Femur (tissue), 1 donor: ENCODE measurements at regions not wholly inside any gene's neighbourhood (a gene's known extent, or its start where the extent isn't known, plus 50 kb on each side); places are given as distances from the start of the nearest gene placed in this dataset.

Experiments
- DNase-seq: peaks from one replicate; pipeline ENCODE4 v3.0.0-alpha.2; 2017

DNA sequence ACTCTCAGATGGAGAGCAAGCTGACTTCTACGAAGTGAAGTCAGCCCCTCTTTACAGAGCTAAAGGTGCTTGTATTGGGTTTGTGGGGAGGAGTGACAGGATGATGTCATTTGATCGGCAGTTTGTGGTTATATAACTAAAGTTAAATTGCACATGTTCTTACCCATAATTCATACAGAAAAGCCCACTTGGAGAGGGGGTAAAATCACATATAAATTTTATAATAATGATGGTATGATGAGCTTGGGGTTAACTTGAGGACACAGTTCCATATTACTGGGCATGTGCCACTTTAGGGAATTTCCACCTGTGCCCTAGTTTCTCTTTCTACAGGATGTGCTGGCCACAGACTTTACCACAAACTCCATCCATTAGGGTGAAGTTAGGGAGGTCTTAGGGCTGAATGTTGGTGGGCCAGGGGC lies 1178.6 kb upstream of the CDH9 start:
- DNase-seq = no peak

DNA sequence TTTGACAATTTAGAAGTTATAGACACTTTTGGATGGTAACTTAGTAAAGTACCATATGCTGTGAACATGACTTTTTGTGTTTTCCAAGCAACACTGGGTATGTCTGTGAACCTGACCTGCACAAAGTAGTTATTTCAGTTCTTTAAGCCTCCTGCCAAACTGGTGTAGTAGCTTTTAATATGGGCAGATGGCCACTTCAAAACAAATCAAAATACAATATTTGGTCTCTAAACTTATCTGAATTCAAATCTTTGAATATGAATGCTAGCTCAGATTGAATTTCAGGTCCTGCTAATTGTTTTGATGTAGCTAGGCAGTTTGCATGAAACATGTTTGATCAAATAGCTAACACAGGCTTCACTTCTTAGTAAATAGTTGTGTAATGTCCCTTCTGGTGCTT lies 1176.7 kb upstream of the CDH9 start:
- no peak for DNase-seq

DNA sequence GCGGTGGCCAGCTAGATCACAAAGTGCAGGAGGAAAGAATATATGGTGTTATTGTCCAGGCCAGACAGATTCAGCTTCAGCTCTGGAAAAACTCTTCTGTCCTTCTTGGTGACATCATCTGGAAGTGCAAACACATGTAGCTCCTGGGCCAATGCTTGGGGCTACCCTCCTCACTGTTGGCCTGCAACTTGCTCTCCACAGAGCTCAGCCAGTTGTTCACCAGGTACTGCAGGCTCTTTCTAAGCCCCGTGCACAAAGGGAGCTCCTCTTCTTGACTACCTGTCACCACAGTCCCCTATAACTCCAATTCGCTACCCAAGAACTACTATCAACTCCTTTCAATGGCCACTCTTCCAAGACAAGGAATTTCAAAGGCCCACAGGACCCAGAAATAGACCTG lies 1175.9 kb upstream of the CDH9 start:
- no peak for DNase-seq

DNA sequence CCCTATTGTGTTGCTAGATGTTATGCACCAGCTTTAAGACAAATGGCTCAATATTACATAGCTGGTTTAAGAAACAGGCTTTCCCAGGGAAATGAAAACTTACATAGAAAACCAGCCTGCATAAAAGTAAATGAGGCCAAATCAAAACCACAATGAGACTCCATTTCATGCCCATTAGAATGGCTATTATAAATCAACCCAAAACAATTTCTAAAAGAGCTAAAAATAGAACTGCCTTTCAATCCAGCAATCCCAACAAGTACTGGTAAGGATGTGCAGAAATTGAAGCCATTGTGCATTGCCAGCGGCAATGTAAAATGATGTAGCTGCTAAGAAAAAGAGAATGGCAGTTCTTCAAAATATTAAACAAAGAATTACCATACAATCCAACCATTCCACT lies 1170.0 kb upstream of the CDH9 start:
- DNase-seq = no peak

DNA sequence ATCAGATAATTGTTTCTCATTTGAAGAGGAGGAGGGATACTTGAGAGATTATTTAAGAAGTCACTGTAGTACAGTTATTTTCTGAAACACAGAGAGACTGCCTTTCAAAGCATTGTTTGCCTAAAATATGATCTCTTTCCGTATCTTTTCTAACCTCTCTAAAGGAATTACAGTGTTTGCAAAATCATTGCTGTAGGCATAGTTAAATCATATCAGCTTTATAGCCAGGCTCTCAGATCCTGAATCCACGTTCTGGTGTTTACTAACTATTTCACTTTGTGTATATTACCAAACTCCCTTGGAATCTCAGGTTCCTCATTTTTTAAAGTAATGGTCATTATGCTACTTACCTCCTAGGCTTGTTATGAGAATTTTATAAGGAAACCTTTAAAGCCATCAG lies 1151.6 kb upstream of the CDH9 start:
- DNase-seq = no peak

DNA sequence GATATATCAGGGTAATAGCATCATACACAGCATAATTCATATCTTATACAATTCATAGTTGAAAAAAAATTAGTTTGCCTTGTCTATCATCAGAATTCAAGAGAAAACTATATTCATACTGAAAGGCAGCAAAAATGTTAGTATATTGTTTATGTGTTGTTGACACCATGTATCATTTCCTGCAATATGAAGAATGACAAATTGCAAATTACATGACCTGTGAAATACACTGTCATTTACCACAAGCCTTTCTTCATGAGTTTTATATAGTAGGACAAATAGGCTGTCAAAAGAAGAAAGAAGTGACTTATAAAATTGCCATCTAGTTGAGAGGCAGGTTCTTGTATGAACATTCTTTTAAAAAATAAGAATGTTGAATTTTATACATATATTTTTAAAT lies 1136.3 kb upstream of the CDH9 start:
- no peak for DNase-seq

DNA sequence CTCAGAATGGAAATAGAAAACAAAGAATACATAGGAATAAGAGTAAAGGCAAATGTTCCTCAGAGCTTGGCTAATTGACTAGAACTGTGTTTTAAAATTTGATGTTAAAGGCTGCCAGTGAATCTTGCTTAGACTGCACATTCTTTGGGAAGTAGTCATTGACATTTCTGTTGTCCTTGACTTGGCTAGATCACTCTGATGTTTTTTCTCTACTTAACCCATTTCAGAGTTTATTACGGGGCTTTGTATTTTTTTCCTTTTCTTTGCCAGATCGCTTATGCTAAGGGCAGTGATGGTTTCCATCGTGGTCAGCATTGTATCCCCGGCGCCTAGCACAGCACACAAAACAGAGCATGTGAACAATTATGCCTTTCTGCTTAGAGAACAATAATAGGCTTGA lies 1126.7 kb upstream of the CDH9 start:
- DNase-seq = no peak

DNA sequence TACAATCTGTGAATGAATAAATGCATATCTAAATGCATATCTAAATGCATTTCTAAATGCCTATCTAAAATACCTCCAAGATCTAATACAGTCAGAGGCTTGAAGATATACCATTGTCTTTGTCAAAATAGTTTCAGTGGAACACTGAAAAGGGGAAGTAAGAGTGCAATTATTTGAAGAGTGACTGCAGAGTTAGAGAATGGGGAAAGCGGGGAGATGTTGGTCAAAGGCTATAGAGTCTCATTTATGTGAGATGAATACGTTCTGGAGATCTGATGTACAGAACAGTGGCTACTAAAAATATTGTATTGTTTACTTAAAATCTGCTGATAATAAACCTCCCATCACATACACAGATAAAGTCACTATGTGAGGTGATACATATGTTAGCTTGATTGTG lies 1126.2 kb upstream of the CDH9 start:
- no peak for DNase-seq

DNA sequence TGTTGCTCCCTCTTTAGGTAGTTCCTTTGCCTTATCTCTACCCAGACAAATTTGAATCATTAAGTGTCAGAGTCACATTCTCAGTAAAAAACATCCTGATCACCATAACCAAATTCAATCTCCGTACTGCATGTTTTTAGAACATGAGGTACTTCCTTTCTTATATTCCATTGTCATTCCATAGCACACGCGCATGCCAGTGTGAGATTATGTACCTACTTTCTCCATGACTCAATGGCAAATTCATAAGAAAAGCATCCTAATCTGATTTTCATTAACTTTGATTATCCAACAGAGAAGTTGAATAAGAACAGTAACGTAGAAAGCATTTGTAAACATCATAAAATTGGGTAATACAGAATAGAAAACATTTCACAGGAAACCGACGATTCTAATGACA lies 1118.6 kb upstream of the CDH9 start:
- no peak for DNase-seq

DNA sequence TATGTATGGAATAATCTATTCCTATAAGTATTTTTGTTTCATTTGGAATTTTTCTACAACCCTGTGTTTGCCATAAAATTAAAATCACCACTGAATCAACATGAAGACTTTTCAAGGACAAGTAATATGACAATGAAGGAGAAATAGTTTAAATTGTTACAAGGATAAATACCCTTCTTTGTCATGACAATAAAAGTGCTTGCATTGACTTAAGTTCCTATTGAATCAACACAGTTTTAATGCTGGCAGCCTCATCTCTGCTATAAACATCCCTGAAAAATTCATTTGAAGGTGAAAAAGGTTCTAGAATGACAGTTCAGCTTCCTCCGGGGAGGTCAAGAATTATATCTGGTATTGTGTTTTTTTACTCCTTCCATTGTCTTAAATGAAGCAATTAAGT lies 1105.1 kb upstream of the CDH9 start:
- DNase-seq = no peak

DNA sequence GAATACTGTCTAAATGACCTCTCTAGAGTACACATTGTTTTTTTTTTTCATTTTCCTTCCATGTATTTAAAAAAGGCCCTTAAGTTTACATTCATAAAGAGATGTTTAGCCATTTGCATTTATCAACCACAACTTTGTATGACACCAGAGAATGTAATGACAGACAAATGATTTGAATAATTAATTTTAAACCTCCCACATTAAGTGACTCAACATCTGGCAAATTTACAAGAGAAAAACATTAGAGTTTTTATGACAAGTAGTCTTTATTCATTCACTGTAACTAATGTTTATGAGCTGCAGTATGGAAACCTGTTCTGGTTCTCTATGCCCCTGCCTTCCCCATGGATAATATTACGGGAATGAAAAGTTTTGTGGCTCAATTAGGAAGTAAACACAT lies 1093.8 kb upstream of the CDH9 start:
- no peak for DNase-seq

DNA sequence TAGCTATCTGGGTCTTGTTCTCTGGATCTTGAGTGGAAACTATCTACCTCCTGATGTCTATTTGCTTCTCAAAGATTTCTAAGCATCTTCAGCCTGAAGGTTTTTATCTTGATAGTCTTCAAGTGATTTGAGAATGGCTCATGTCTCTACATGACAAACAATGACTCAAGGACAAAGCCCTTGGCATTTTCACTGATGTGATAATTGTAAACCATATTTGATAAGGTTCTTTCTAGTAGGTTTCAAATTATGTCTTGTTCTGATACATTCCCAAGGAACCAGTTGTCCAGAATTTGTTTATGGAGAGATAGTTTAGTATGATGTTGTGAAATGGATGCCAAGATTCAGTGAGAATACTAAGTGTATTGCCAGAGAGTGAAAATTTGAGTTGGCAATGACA lies 1079.3 kb upstream of the CDH9 start:
- DNase-seq = no peak

DNA sequence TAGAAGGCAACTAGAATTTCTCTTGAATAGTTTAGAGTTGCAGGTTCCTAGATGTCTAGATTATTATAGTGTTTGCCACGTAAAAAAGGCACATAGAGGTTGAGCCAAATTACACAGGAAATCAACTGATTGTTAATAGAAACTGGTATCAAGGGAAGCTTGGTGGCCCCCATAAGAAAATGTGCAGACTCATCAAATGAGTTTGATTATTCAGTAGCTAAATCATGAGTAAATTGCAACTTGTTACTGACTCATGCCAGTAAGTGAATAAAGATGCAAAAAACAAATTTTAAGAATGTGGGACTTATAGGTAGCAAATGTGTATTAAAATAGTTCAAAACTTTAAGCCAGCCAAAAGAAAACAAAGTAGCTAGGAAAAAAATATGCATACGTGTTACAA lies 1078.9 kb upstream of the CDH9 start:
- DNase-seq = no peak

DNA sequence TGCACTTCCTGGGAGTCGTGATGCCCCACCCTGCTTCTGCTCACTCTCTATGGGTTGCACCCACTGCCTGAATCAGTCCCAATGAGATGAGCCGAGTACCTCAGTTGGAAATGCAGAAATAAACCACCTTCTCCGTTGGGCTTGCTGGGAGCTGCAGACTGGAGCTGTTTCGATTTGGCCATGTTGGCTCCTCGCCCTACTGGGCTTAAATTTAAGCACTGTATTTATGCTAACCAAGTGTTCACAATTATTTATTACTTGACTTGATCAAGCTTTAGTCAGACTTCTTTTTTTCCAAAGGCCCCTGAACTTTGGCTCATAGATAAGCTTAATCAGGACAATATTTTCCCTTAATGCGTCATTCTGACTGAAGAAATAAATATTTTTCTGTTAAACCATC lies 1072.4 kb upstream of the CDH9 start:
- no peak for DNase-seq

DNA sequence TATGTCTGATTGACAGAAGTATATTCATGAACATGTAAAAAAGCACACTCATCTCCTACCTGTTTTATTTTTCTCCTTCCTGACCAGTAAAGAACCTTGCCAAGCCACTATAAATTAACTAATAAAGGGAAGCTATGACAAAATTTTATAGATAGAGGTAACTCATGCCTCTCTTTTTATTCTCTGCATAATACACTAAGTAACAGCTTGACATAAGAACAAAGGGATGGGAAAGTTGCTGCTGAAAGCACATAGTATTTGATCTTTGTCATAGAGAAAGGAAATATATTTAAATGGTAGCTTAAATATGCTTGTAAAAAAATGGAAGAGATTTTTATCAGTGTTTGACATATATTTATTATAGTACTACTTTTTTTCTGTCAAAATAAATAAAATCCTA lies 1065.7 kb upstream of the CDH9 start:
- no peak for DNase-seq

DNA sequence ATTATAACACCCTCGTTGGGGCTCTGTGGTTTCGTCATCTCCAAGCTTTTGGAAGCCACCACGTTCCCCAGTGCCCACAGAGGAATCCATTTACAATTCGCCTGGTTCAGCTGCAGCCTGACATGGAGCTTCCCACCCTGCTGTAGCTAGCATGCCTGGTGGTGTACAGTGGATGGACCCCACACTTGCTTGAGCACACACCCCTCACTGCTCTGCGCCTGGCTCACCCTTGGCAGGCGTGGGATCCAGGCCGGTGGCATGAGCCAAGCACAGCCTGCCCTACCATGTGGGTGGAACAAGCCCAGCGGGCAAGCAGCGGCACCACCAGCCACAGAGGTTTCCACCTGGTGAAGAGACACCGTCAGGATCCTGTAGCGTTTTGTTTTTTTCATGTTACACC lies 1045.7 kb upstream of the CDH9 start:
- DNase-seq = no peak

DNA sequence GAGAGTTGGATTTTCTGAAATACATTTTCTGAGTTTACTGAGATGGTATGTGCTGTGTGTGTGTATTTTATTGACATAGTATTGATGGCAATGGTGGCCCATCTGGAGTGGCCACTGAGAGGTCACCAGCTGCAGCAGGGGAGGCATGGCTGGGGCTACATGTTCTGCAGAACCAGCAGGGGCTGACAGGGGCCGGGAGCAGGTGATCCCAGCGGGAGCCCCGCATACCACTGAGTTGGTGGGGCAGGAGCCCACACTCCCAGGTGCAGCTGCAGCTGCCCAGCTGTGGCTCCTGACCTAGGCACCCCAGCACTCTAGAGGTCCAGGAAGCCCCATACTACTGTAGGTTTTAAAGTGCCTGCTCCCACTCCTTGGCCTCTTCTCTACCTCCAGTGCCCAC lies 1044.2 kb upstream of the CDH9 start:
- no peak for DNase-seq

DNA sequence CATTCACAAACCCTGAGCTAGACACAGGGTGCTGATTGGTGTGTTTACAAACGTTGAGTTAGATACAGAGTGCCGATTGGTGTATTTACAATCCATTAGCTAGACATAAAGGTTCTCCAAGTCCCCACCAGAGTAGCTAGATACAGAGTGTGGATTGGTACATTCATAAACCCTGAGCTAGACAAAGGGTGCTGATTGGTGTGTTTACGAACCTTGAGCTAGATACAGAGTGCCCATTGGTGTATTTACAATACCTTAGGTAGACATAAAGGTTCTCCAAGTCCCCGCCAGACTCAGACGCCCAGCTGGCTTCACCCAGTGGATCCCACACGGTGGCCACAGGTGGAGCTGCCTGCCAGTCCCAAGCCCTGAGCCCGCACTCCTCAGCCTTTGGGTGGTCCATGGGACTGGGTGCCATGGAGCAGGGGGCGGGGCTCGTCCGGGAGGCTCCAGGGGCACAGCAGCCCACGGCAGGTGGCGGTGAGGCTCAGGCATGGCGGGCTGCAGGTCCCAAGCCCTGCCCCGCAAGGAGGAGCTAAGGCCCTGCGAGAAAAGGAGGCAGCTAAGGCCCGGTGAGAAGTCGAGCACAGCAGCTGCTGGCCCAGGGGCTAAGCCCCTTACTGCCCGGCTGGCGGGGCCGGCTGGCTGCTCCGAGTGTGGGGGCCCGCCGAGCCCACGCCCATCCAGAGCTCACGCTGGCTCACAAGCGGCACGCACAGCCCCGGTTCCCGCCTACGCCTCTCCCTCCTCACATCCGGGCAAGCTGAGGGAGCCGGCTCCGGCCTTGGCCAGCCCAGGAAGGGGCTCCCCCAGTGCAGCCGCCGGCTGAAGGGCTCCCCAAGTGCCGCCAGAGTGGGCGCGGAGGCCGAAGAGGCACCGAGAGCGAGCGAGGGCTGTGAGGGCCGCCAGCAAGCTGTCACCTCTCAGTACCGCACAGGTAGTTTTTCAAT lies 1039.2 kb upstream of the CDH9 start:
- DNase-seq = no peak

DNA sequence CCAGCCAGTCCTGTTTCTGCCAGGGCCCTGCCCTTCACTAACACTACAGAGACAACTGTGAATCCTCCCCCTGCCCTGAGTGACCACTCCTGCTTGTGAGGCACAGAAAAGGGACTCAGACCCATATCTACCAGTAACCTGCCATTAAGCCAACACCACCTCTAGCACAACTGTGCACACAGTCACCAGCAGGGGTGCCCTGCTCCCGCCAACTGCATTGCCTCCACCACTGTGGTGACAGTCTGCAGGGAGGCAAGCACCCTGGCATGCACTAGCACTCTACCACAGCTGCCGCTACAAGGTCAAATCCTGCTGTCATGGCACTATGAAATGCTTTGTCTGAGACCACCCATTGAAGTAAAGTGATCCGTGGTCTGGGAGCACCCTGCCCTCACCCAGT lies 1028.5 kb upstream of the CDH9 start:
- no peak for DNase-seq

DNA sequence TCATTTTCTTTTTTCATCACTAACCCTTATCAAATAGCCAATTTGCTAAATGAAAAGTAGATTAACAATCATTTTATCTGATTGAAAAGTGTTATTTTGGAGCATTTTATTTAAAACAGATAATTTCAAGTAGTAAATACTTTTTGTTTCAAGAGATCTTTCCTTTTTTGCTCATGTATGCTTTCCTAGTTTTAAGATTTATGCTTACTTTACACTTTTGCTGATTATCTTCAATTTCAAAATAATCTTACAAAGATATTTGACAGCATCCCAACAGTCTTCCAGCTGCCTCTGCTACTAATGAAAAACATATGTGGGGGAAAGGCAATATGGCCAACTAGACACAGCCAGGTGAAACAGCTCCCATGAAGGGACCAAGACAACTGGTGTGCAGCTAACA lies 1027.3 kb upstream of the CDH9 start:
- DNase-seq = no peak

DNA sequence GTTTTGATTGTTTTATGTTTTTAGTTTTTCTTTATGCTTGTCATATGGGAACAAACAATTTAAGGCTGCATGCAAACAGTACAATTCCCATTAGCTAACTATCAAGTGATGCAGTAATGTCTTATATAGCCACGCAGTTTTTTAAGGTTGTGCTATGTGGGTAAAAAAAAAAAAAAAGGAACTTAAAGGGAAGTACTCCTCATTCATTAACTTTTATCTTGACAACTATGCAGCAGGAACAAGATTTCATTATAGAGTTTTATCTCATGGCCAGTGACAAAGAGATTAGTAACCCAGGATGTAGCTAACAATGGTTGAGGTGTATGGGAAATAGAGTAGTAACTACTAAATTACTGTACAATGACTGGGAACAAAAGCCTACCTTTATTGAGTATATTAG lies 1008.2 kb upstream of the CDH9 start:
- no peak for DNase-seq

DNA sequence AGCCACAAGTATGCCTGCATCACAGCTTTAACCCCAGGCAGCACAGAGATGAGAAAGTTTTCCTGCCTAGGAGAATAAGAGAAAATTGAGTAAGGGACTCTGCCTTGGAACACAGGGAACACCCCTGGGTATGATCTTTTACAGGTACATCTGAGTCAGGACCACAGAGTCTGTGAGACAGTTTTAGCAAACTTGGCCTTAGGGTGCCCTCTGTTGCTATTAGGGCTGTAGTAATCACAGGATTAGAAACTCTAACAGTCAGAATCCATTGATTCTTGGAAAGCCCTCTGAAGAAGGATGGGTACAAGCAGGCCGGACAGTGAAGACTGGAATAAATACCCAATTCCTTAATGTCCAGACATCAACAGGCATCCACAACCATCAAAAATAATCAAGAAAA lies 989.5 kb upstream of the CDH9 start:
- no peak for DNase-seq

DNA sequence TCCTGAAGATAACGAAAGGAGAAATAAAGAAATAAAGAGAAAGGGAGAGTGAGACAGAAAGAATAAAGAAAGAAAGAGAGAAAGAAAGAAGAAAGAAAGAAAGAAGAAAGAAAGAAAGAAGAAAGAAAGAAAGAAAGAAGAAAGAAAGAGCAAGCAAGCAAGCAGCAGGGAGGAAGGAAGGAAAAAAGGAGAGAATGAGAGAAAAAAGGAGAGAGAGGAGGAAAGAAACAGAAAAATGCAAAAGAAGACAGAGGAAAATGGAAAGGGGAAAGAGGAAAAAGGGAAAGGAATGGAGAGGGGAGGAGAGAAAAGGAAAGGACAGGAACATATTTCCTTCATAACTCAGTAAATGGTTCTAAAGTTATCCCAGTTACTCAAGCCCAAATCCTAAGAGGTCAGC lies 978.8 kb upstream of the CDH9 start:
- DNase-seq = no peak

DNA sequence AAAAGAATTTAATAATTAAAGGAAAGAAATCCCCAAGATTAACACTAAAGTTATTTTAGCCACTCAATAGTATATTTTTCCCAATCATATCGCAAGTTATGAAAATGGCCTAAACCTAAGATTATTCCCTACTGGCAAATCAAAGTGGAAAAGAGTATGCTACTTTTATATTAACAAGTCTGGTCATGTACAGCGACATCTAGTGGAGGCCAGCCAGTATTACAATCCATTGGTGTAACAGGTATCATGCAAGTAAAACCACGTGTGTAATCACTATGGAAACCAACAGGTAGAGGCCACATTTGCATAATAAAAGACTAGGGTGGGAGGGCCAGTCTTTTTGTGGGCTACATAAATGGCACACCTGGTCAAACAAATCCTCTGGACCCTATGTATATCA lies 976.4 kb upstream of the CDH9 start:
- no peak for DNase-seq

DNA sequence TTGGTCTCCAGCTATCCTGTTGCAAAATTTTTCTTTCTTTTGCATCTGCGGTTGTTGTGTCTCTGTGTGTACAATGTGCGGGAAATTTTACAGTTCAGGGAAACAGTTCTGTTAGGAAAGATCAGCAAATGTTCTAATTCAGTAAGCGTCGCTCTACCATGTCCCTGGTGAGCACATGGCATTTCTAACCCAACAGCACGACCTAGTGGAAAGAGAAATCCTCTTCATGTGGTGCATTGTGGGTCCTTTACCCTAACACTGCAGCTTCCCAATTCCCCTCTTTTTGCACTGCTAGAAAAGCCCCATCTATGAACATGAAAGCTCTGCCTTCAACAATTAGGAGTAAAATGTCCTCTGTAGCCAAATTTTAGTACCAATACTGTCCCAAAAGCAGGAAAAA lies 974.2 kb upstream of the CDH9 start:
- DNase-seq = no peak
